Endothelial cell of umbilical vein (primary cell): ENCODE measurements at regions not wholly inside any gene's neighbourhood (a gene's known extent, or its start where the extent isn't known, plus 50 kb on each side); places are given as distances from the start of the nearest gene placed in this dataset.

Experiments used
- BruUV-seq: library from RNA; stranded (reverse); fragments of 400-500 nt; replicated peaks from 2 replicates; lab custom pipeline; 2021; lab: Mats Ljungman, UMichigan
- CTCF ChIA-PET: fragments of 300-600, 350-600 bp; sonication (Branson Sonifier 250); formaldehyde crosslinking; loops from one replicate; lab custom pipeline; 2021; ENCODE audit warnings: antibody characterized with exemption, inconsistent platforms; lab: Charles Lee
- POLR2A ChIA-PET: fragments of 300-600, 350-600 bp; sonication (Branson Sonifier 250); formaldehyde crosslinking; loops from one replicate; lab custom pipeline; 2021; ENCODE audit warnings: antibody characterized with exemption, inconsistent platforms; lab: Charles Lee
- DNase-seq: peaks from one replicate; pipeline ENCODE4 v3.0.0-alpha.2; 2011; ENCODE audit warnings: low read depth, low spot score
- FAIRE-seq: peaks from 2 replicates; lab custom pipeline; 2011; peaks lifted over from hg19 to GRCh38; lab: Jason Lieb, UNC
- H2AFZ ChIP-seq: 2 replicates; pipeline ENCODE4 v1.6.0; 2012; ENCODE audit warnings: low read depth, low read length, control low read depth, inconsistent platforms
- H3K27ac ChIP-seq: 2 replicates; pipeline ENCODE4 v1.5.1; 2011; ENCODE audit warnings: low read depth, mild to moderate bottlenecking, control low read depth, low read length, moderate library complexity; ENCODE audit not compliant: insufficient read depth
- H3K27me3 ChIP-seq, 2 experiments: 2 replicates each; pipeline versions ENCODE4 v1.6.0 to v1.6.1; 2011; ENCODE audit warnings: low read length in 2 of 2, mixed read lengths in 1 of 2; ENCODE audit not compliant: control insufficient read depth in 2 of 2, insufficient read depth in 2 of 2
- H3K36me3 ChIP-seq, 2 experiments: 2 replicates in 1 of 2; 3 replicates in 1 of 2; pipeline ENCODE4 v1.5.1; 2011; ENCODE audit warnings: low read length in 2 of 2, mild to moderate bottlenecking in 1 of 2, moderate library complexity in 1 of 2; ENCODE audit not compliant: control insufficient read depth in 2 of 2, insufficient read depth in 2 of 2; ENCODE audit errors: extremely low read depth in 1 of 2
- H3K4me1 ChIP-seq: 3 replicates; pipeline ENCODE4 v1.5.1; 2011; ENCODE audit warnings: mild to moderate bottlenecking, low read length; ENCODE audit not compliant: control insufficient read depth, insufficient read depth; ENCODE audit errors: extremely low read depth
- H3K4me2 ChIP-seq: 2 replicates; pipeline ENCODE4 v1.6.1; 2011; ENCODE audit warnings: low read length, control low read depth, mixed read lengths; ENCODE audit not compliant: insufficient read depth
- H3K4me3 ChIP-seq, 3 experiments: fragments of 200-600 bp in 1 of 3; sonication (generic), shearing (Covaris generic) in 1 of 3; replicated peaks in 1 of 3; 2 replicates each; pipeline ENCODE4 v1.5.1; 2011 to 2016; ENCODE audit warnings: control low read depth in 3 of 3, low read length in 3 of 3, mild to moderate bottlenecking in 2 of 3, inconsistent platforms in 1 of 3, low read depth in 1 of 3, moderate library complexity in 1 of 3; ENCODE audit not compliant: insufficient read depth in 1 of 3
- H3K79me2 ChIP-seq: 2 replicates; pipeline ENCODE4 v1.6.0; 2012; ENCODE audit warnings: low read length, inconsistent platforms; ENCODE audit not compliant: control insufficient read depth, insufficient read depth
- H3K9ac ChIP-seq: replicated peaks from 2 replicates; pipeline ENCODE3; 2011; ENCODE audit warnings: low read length, control low read depth; ENCODE audit not compliant: insufficient read depth; ENCODE audit errors: extremely low read depth
- H3K9me1 ChIP-seq: replicated peaks from 3 replicates; pipeline ENCODE4 v1.6.0; 2011; ENCODE audit warnings: mild to moderate bottlenecking, low read length; ENCODE audit not compliant: control insufficient read depth, insufficient read depth; ENCODE audit errors: extremely low read depth
- H3K9me3 ChIP-seq: replicated peaks from 2 replicates; pipeline ENCODE4 v1.5.1; 2012; ENCODE audit warnings: low read length, inconsistent platforms; ENCODE audit not compliant: control insufficient read depth, insufficient read depth
- H4K20me1 ChIP-seq: replicated peaks from 2 replicates; pipeline ENCODE3; 2011; ENCODE audit warnings: mild to moderate bottlenecking, low read length; ENCODE audit not compliant: control insufficient read depth, insufficient read depth; ENCODE audit errors: extremely low read depth
- CTCF ChIP-seq, 2 donors: IDR thresholded peaks; 1 replicate in 1 of 2; 2 replicates in 1 of 2; pipeline ENCODE4 v1.5.1; 2011; ENCODE audit warnings: low read length in 2 of 2, mild to moderate bottlenecking in 2 of 2, moderate library complexity in 2 of 2, control low read depth in 1 of 2, inconsistent platforms in 1 of 2, low read depth in 1 of 2; ENCODE audit not compliant: insufficient read depth in 1 of 2; ENCODE audit errors: extremely low read depth in 1 of 2
- EZH2 ChIP-seq: IDR thresholded peaks from 2 replicates; pipeline ENCODE4 v1.6.1; 2012; ENCODE audit warnings: borderline replicate concordance, low read depth, mild to moderate bottlenecking, moderate library complexity, low read length, inconsistent platforms; ENCODE audit not compliant: severe bottlenecking
- FOS ChIP-seq: IDR thresholded peaks from 2 replicates; pipeline ENCODE4 v1.6.1; 2011; ENCODE audit warnings: mild to moderate bottlenecking, low read length, moderate library complexity, borderline replicate concordance; ENCODE audit not compliant: insufficient read depth
- GATA2 ChIP-seq: IDR thresholded peaks from 2 replicates; pipeline ENCODE4 v1.7.0; 2011; ENCODE audit warnings: low read depth, mild to moderate bottlenecking, moderate library complexity, mixed read lengths, low read length; ENCODE audit not compliant: insufficient read length, insufficient read depth
- JUN ChIP-seq: IDR thresholded peaks from 2 replicates; pipeline ENCODE4 v1.6.1; 2011; ENCODE audit warnings: borderline replicate concordance, low read depth; ENCODE audit not compliant: insufficient read length, insufficient read depth
- MAX ChIP-seq: IDR thresholded peaks from 2 replicates; pipeline ENCODE4 v1.6.1; 2011; ENCODE audit not compliant: insufficient read depth, insufficient read length
- MYC ChIP-seq: IDR thresholded peaks from one replicate; pipeline ENCODE4 v1.6.1; 2011; ENCODE audit warnings: mild to moderate bottlenecking, low read depth, low read length
- POLR2A ChIP-seq: IDR thresholded peaks from 2 replicates; pipeline ENCODE4 v1.6.1; 2012; ENCODE audit warnings: low read depth, mild to moderate bottlenecking, control low read depth, low read length
- POLR2AphosphoS5 ChIP-seq: IDR thresholded peaks from 2 replicates; pipeline ENCODE4 v1.6.1; 2012; ENCODE audit warnings: low read depth, mild to moderate bottlenecking, control low read depth, low read length, moderate library complexity; ENCODE audit not compliant: insufficient read depth
- dilution Hi-C: fragments of 300-500 bp; cut with MboI; formaldehyde crosslinking; loops from one replicate; pipeline ENCODE4 v1.15.0; 2019; ENCODE audit warnings: low sequenced_read_pairs; ENCODE audit not compliant: extremely low pct_ligation_motif_present
- intact Hi-C: fragments of 100-400 bp; cut with micrococcal nuclease; formaldehyde crosslinking; loops from one replicate; pipeline ENCODE4 v1.10.0; 2022

- H3K9ac ChIP-seq, result no peak overlapping the region
These were observed 2067.7 kb downstream of the SUCLG1 start for GRCh38 chr2:82391386-82391785.

More at GRCh38 chr2:82391386-82391785, 2067.7 kb downstream of the SUCLG1 start:
- no peaks in the 10 kb centered on the region for H3K9me3 ChIP-seq
- CTCF ChIA-PET, result no interaction called here
- no peak overlapping the region for H3K27ac ChIP-seq
- no peaks in the 10 kb centered on the region for H3K36me3 ChIP-seq
- no peak for DNase-seq
- no peaks in the 10 kb centered on the region for H3K9me1 ChIP-seq
- no peaks in the 10 kb centered on the region for H4K20me1 ChIP-seq
- TF ChIP-seq CTCF (IDR thresholded peaks at IDR 0.05; ENCODE audit: extremely low read depth in 1 of 2, insufficient read depth in 1 of 2, low read depth in 1 of 2, low read length in 2 of 2) (no peak), MYC (no peak), FOS (no peak), GATA2 (no peak), POLR2A (no peak), EZH2 (no peak), JUN (no peak), POLR2AphosphoS5 (no peak), MAX (no peak)
- no peaks in the 10 kb centered on the region for H3K27me3 ChIP-seq
- H3K4me3 ChIP-seq, result no peak overlapping the region
- no peaks in the 10 kb centered on the region for H3K79me2 ChIP-seq
- dilution Hi-C loops (no loop called here), intact Hi-C loops (no loop called here)
- no peak for FAIRE-seq
- H2AFZ ChIP-seq, result no peak overlapping the region
- H3K4me1 ChIP-seq, result no peaks in the 10 kb centered on the region
- POLR2A ChIA-PET, result no interaction called here
- H3K4me2 ChIP-seq, result no peak overlapping the region
- BruUV-seq, result no TSS peak
